ENCODE measurements at regions not wholly inside any gene's neighbourhood (a gene's known extent, or its start where the extent isn't known, plus 50 kb on each side); places are given as distances from the start of the nearest gene placed in this dataset.
A peak's percentile ranks its signal among the peaks of the same experiment; 100 is the strongest.

GRCh38 chr3:124293584-124293983, 301.7 kb upstream of the ROPN1 start:
- DNase-seq (ENCODE audit: low spot score) (no peak), ATAC-seq (ENCODE audit: insufficient number of reproducible peaks, low FRiP score, low read depth) (no peak)
- no peaks in the 10 kb centered on the region for H3K9me3 ChIP-seq
- no peaks in the 10 kb centered on the region for H3K27me3 ChIP-seq (replicated peaks; ENCODE audit: insufficient read depth)
- no peak overlapping the region for H3K4me3 ChIP-seq
- H3K27ac ChIP-seq: no peak overlapping the region
- H3K36me3 ChIP-seq: no peaks in the 10 kb centered on the region
- TF ChIP-seq CTCF (IDR thresholded peaks at IDR 0.05): no peak
- peaks cover 22 to 78% of the 10 kb centered on the region in 2 donors for H3K4me1 ChIP-seq (ENCODE audit: control insufficient read depth in 1 of 2, low read depth in 2 of 2)

GRCh38 chr3:124295362-124295761, 303.4 kb upstream of the ROPN1 start:
- H3K36me3 ChIP-seq: no peaks in the 10 kb centered on the region
- no peak for TF ChIP-seq CTCF (IDR thresholded peaks at IDR 0.05)
- no peak for DNase-seq (ENCODE audit: low spot score)
- no peaks in the 10 kb centered on the region for H3K9me3 ChIP-seq
- ATAC-seq (ENCODE audit: insufficient number of reproducible peaks, low FRiP score, low read depth): no peak
- H3K4me3 ChIP-seq: no peak overlapping the region
- H3K4me1 ChIP-seq (ENCODE audit: control insufficient read depth in 1 of 2, low read depth in 2 of 2): peaks cover 23 to 78% of the 10 kb centered on the region in 2 donors
- H3K27ac ChIP-seq: no peak overlapping the region
- no peaks in the 10 kb centered on the region for H3K27me3 ChIP-seq (replicated peaks; ENCODE audit: insufficient read depth)

GRCh38 chr3:124296406-124296805, 304.5 kb upstream of the ROPN1 start:
- no peak for DNase-seq (ENCODE audit: low spot score)
- no peaks in the 10 kb centered on the region for H3K9me3 ChIP-seq
- H3K4me1 ChIP-seq (ENCODE audit: control insufficient read depth in 1 of 2, low read depth in 2 of 2): peaks cover 20 to 75% of the 10 kb centered on the region in 2 donors
- no peaks in the 10 kb centered on the region for H3K36me3 ChIP-seq
- no peak for TF ChIP-seq CTCF (IDR thresholded peaks at IDR 0.05)
- no peak for ATAC-seq (ENCODE audit: insufficient number of reproducible peaks, low FRiP score, low read depth)
- no peak overlapping the region for H3K4me3 ChIP-seq
- H3K27ac ChIP-seq: peak overlapping the region in 1 of 2 donors; percentile 6
- H3K27me3 ChIP-seq (replicated peaks; ENCODE audit: insufficient read depth): no peaks in the 10 kb centered on the region

DNA sequence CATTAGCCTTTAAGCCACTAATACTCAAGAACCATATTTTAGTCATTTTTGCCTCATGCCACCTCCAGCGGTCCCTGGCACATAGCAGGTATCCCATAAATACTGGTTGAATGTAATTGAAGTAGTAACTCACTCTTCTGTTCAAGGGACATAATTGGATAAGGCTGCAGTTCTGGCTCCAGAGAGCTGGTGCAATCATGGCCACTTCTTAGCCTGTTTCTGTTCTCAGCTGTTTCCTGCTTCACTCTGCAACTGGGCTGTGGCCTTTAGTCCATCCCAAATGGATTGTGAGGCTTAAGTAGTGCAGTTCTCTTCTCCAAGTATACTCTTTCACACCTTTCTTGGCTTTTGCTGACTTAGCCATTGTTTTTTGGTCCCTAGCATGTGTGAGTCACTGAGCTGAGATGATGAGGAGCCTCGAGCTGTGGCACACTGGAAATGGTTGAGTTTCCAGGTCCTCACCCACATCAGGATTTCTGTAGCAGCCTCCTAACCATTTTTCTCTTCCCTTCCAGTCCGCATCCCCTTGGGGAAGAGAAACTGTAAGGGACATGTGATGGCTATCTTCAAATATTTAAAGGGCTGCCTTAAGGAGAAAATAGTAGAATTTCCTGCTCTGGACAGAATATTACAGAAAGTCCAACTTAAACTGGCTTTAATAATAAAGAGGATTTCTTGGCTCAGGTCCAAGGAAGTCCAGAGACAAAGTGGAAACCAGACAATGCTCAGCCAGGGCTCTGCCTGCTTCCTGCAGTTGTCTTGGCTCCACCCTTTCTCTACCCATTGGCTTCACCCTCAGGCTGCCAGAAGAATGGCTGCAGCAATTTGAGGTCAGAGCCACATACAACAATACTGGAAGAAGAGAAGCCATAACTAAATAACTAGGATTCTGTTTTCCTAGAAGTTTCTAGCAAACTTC, 305.4 kb upstream of the ROPN1 start:
- no peak for TF ChIP-seq CTCF (IDR thresholded peaks at IDR 0.05)
- Histone ChIP-seq H3K36me3 (no peaks in the 10 kb centered on the region), H3K27ac (peak overlapping the region; percentile 59 to 61), H3K4me1 (ENCODE audit: control insufficient read depth in 1 of 2, low read depth in 2 of 2) (peaks cover 18 to 68% of the 10 kb centered on the region in 2 donors), H3K27me3 (replicated peaks; ENCODE audit: insufficient read depth) (no peaks in the 10 kb centered on the region), H3K9me3 (no peaks in the 10 kb centered on the region), H3K4me3 (no peak overlapping the region)
- ATAC-seq (ENCODE audit: insufficient number of reproducible peaks, low FRiP score, low read depth) (no peak), DNase-seq (ENCODE audit: low spot score) (no peak)

GRCh38 chr3:124298301-124298700, 306.4 kb upstream of the ROPN1 start:
- TF ChIP-seq CTCF (IDR thresholded peaks at IDR 0.05): no peak
- H3K9me3 ChIP-seq: no peaks in the 10 kb centered on the region
- H3K4me1 ChIP-seq (ENCODE audit: control insufficient read depth in 1 of 2, low read depth in 2 of 2): peaks cover 13 to 59% of the 10 kb centered on the region in 2 donors
- no peak overlapping the region for H3K4me3 ChIP-seq
- ATAC-seq (ENCODE audit: insufficient number of reproducible peaks, low FRiP score, low read depth) (no peak), DNase-seq (ENCODE audit: low spot score) (no peak)
- no peaks in the 10 kb centered on the region for H3K36me3 ChIP-seq
- H3K27ac ChIP-seq: peak overlapping the region; percentile 59 to 61
- H3K27me3 ChIP-seq (replicated peaks; ENCODE audit: insufficient read depth): no peaks in the 10 kb centered on the region
